ENCODE measurements at regions not wholly inside any gene's neighbourhood (a gene's known extent, or its start where the extent isn't known, plus 50 kb on each side); places are given as distances from the start of the nearest gene placed in this dataset.
"Not testable (repeated sequence)": the region's sequence is repeated elsewhere in the genome, so short reads cannot be mapped to it uniquely, and the experiment has no call there.

GRCh38 chr18:5705393-5705792 lies 161.6 kb upstream of the EPB41L3 start:
- Histone ChIP-seq H3K36me3 (ENCODE audit: insufficient read depth) (no peaks in the 10 kb centered on the region), H3K4me3 (ENCODE audit: low read depth, low read length) (no peak overlapping the region), H3K4me1 (ENCODE audit: insufficient read depth) (no peaks in the 10 kb centered on the region), H3K27ac (ENCODE audit: low read depth) (no peak overlapping the region)
- DNase-seq (ENCODE audit: extremely low spot score) = no peak
- 94% methylated on average over 5 of the region's 5 CpGs for WGBS

DNA sequence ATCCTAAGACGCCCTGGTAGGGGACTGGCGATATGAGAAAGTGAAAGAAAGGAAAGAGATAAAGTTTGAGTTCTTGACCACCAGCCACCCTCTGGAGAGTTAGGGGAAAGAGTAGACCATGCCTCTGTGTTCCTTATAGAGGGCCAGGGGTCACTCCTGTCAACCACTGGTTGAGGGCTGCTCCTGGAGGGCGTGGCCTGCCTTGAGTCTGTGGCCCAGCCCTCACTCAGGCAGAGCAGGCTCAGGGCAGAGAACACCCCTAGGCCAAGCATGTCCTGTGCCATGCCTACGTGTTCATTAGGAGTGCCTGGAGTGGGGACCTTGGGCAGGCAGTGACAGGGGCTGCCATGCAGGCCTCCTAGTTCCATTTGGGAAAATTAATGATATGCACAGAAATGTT lies 161.1 kb upstream of the EPB41L3 start:
- Histone ChIP-seq H3K4me3 (ENCODE audit: low read depth, low read length) (no peak overlapping the region), H3K27ac (ENCODE audit: low read depth) (no peak overlapping the region), H3K36me3 (ENCODE audit: insufficient read depth) (no peaks in the 10 kb centered on the region), H3K4me1 (ENCODE audit: insufficient read depth) (no peaks in the 10 kb centered on the region)
- WGBS = 51% methylated on average over 4 of the region's 4 CpGs
- DNase-seq (ENCODE audit: extremely low spot score) = no peak

DNA sequence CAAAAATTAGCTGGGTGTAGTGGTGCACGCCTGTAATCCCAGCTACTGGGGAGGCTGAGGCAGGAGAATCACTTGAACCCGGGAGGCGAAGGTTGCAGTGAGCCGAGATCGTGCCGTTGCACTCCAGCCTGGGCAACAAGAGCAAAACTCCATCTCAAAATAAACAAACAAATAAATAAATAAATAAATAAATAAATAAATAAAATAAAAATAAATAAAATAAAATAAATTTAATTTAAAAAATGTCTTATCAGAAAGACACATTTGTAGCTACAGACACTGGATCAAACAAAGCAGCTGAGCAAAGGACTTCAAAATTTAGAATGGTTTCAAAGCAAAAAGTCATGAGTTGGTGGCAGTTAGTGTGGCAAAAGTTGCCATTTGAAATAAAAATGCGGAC lies 158.2 kb upstream of the EPB41L3 start:
- not testable (repeated sequence) for H3K27ac ChIP-seq (ENCODE audit: low read depth); DNase-seq (ENCODE audit: extremely low spot score); H3K4me1 ChIP-seq (ENCODE audit: insufficient read depth); H3K4me3 ChIP-seq (ENCODE audit: low read depth, low read length); H3K36me3 ChIP-seq (ENCODE audit: insufficient read depth)
- 75% methylated on average over 6 of the region's 7 CpGs for WGBS

DNA sequence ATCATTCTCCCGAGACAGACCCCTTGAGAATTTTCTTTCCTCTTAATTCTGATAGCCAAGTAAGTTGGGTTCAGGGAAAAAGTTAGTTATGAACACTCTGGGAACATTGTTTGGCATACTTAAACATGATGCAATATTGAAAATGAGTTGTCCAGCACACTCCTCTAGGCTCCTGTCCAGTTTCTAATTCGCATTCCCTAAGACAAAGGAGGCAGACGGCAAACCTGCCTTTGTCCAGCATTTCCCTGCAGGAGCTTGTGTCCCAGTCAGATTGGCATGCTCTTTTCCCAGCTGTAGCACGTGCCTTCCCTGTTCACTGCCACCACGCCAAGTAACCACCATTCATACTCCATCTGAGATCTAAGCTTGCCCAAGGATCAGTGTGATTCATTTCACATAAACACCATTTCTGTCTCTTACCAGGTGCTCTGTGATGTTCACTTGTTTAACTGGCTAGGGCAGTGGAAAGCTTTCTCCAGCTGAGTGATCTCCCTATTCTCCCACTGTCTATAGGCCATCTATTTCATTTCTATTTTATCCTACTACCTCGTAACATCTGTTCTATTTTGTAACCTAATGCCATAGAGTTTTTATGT lies 150.0 kb upstream of the EPB41L3 start:
- no peak overlapping the region for H3K27ac ChIP-seq (ENCODE audit: low read depth)
- H3K4me3 ChIP-seq (ENCODE audit: low read depth, low read length) = no peak overlapping the region
- H3K4me1 ChIP-seq (ENCODE audit: insufficient read depth) = no peaks in the 10 kb centered on the region
- WGBS = 56% methylated on average over 6 of the region's 6 CpGs
- no peak for DNase-seq (ENCODE audit: extremely low spot score)
- no peaks in the 10 kb centered on the region for H3K36me3 ChIP-seq (ENCODE audit: insufficient read depth)

DNA sequence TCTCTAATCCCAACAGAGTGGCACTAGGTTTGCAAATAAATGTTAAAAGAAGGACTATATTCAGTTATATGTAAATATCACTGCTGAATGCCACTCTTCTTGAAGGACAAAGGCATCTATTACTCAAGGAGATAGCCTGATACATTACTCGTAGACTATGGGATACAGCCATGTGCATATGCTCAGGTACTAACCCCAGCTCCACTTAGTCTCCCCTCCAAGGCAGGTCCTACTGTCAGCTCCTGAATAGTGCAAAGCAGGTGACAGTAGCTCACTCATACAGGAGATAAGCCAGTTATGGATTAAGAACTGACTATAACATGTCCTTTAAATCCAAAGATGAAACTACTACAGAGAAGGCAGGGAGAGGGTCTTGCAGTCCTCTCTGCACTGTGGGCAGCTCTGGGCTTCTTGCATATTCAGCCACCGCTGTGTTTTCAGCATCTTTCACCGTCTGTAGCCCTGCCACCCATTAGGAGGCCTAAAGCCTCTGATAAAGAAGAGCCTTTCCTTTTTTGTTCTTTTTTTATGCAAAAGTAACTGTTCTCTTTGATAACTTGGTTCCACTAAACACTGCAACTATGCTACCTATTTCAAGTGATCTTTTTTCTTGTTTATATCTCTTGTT lies 135.1 kb upstream of the EPB41L3 start:
- 35% methylated on average over 3 of the region's 3 CpGs for WGBS
- no peak overlapping the region for H3K27ac ChIP-seq (ENCODE audit: low read depth)
- H3K4me3 ChIP-seq (ENCODE audit: low read depth, low read length) = no peak overlapping the region
- DNase-seq (ENCODE audit: extremely low spot score) = no peak
- no peaks in the 10 kb centered on the region for H3K36me3 ChIP-seq (ENCODE audit: insufficient read depth)
- H3K4me1 ChIP-seq (ENCODE audit: insufficient read depth) = no peaks in the 10 kb centered on the region

- Histone ChIP-seq H3K4me3 (ENCODE audit: low read depth, low read length) (no peak overlapping the region), H3K27ac (ENCODE audit: low read depth) (no peak overlapping the region), H3K36me3 (ENCODE audit: insufficient read depth) (no peaks in the 10 kb centered on the region), H3K4me1 (ENCODE audit: insufficient read depth) (no peaks in the 10 kb centered on the region)
- 61% methylated on average over 3 of the region's 3 CpGs for whole genome bisulfite sequencing
- DNase-seq (ENCODE audit: extremely low spot score) = no peak
Measured at GRCh38 chr18:5678278-5678677, 134.5 kb upstream of the EPB41L3 start.

GRCh38 chr18:5673616-5674015 lies 129.8 kb upstream of the EPB41L3 start:
- Histone ChIP-seq H3K36me3 (ENCODE audit: insufficient read depth) (no peaks in the 10 kb centered on the region), H3K4me3 (ENCODE audit: low read depth, low read length) (no peak overlapping the region), H3K4me1 (ENCODE audit: insufficient read depth) (no peaks in the 10 kb centered on the region), H3K27ac (ENCODE audit: low read depth) (no peak overlapping the region)
- DNase-seq (ENCODE audit: extremely low spot score) = no peak
- WGBS = 66% methylated on average over 2 of the region's 2 CpGs

GRCh38 chr18:5669585-5669984 lies 125.8 kb upstream of the EPB41L3 start:
- 81% methylated on average over 2 of the region's 2 CpGs for WGBS
- no peak overlapping the region for H3K27ac ChIP-seq (ENCODE audit: low read depth)

GRCh38 chr18:5668087-5668715 lies 124.4 kb upstream of the EPB41L3 start:
- Histone ChIP-seq H3K4me3 (ENCODE audit: low read depth, low read length) (no peak overlapping the region), H3K27ac (ENCODE audit: low read depth) (no peak overlapping the region), H3K36me3 (ENCODE audit: insufficient read depth) (no peaks in the 10 kb centered on the region), H3K4me1 (ENCODE audit: insufficient read depth) (no peaks in the 10 kb centered on the region)
- no peak for DNase-seq (ENCODE audit: extremely low spot score)
- 67% methylated on average over 2 of the region's 2 CpGs for WGBS

More at GRCh38 chr18:5669585-5669984, 125.8 kb upstream of the EPB41L3 start:
- H3K36me3 ChIP-seq (ENCODE audit: insufficient read depth) = no peaks in the 10 kb centered on the region
- DNase-seq (ENCODE audit: extremely low spot score) = no peak
- no peaks in the 10 kb centered on the region for H3K4me1 ChIP-seq (ENCODE audit: insufficient read depth)
- no peak overlapping the region for H3K4me3 ChIP-seq (ENCODE audit: low read depth, low read length)

- Histone ChIP-seq H3K4me1 (ENCODE audit: insufficient read depth) (no peaks in the 10 kb centered on the region), H3K27ac (ENCODE audit: low read depth) (no peak overlapping the region), H3K36me3 (ENCODE audit: insufficient read depth) (no peaks in the 10 kb centered on the region), H3K4me3 (ENCODE audit: low read depth, low read length) (no peak overlapping the region)
- WGBS = 77% methylated on average over 3 of the region's 3 CpGs
- DNase-seq (ENCODE audit: extremely low spot score) = no peak
Measured at GRCh38 chr18:5667356-5667755, 123.6 kb upstream of the EPB41L3 start.

- Histone ChIP-seq H3K4me1 (ENCODE audit: insufficient read depth) (no peaks in the 10 kb centered on the region), H3K4me3 (ENCODE audit: low read depth, low read length) (no peak overlapping the region), H3K36me3 (ENCODE audit: insufficient read depth) (no peaks in the 10 kb centered on the region), H3K27ac (ENCODE audit: low read depth) (no peak overlapping the region)
- DNase-seq (ENCODE audit: extremely low spot score) = no peak
- 78% methylated on average over 3 of the region's 3 CpGs for WGBS
Measured at GRCh38 chr18:5662586-5663090, 118.8 kb upstream of the EPB41L3 start.

DNA sequence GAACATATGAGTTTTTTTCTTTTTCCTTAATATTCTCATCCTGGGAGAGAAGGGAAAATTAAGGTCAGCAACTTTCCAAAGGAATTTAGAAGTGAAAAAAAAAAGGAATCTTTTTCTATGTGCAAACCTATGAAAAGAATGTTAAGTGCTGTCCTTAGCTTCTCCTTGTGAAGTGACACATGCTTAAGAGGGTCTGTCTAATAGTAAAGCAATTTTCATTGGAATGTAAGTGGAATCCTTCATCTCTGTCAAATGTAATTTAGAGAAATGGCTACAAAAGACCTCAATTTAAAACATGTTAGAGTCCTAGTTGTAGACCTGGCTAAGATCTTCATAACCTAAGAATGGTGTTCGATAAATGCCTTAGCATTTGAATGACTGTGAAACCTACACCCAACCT lies 117.4 kb upstream of the EPB41L3 start:
- WGBS = 82% methylated on average over 1 of the region's 1 CpG
- H3K36me3 ChIP-seq (ENCODE audit: insufficient read depth) = no peaks in the 10 kb centered on the region
- no peak overlapping the region for H3K4me3 ChIP-seq (ENCODE audit: low read depth, low read length)
- H3K27ac ChIP-seq (ENCODE audit: low read depth) = no peak overlapping the region
- DNase-seq (ENCODE audit: extremely low spot score) = no peak
- H3K4me1 ChIP-seq (ENCODE audit: insufficient read depth) = no peaks in the 10 kb centered on the region

GRCh38 chr18:5653802-5654201 lies 110.0 kb upstream of the EPB41L3 start:
- no peak for DNase-seq (ENCODE audit: extremely low spot score)
- Histone ChIP-seq H3K4me3 (ENCODE audit: low read depth, low read length) (no peak overlapping the region), H3K36me3 (ENCODE audit: insufficient read depth) (no peaks in the 10 kb centered on the region), H3K27ac (ENCODE audit: low read depth) (no peak overlapping the region), H3K4me1 (ENCODE audit: insufficient read depth) (no peaks in the 10 kb centered on the region)
- WGBS = 68% methylated on average over 3 of the region's 3 CpGs

- no peak for DNase-seq (ENCODE audit: extremely low spot score)
- H3K4me3 ChIP-seq (ENCODE audit: low read depth, low read length) = no peak overlapping the region
- no peak overlapping the region for H3K27ac ChIP-seq (ENCODE audit: low read depth)
- H3K36me3 ChIP-seq (ENCODE audit: insufficient read depth) = no peaks in the 10 kb centered on the region
- no peaks in the 10 kb centered on the region for H3K4me1 ChIP-seq (ENCODE audit: insufficient read depth)
Measured at GRCh38 chr18:5651736-5652135, 107.9 kb upstream of the EPB41L3 start.

Measured in urinary bladder (tissue), 3 donors.